ENCODE measurements at regions not wholly inside any gene's neighbourhood (a gene's known extent, or its start where the extent isn't known, plus 50 kb on each side); places are given as distances from the start of the nearest gene placed in this dataset.
"Not testable (repeated sequence)": the region's sequence is repeated elsewhere in the genome, so short reads cannot be mapped to it uniquely, and the experiment has no call there.

DNA sequence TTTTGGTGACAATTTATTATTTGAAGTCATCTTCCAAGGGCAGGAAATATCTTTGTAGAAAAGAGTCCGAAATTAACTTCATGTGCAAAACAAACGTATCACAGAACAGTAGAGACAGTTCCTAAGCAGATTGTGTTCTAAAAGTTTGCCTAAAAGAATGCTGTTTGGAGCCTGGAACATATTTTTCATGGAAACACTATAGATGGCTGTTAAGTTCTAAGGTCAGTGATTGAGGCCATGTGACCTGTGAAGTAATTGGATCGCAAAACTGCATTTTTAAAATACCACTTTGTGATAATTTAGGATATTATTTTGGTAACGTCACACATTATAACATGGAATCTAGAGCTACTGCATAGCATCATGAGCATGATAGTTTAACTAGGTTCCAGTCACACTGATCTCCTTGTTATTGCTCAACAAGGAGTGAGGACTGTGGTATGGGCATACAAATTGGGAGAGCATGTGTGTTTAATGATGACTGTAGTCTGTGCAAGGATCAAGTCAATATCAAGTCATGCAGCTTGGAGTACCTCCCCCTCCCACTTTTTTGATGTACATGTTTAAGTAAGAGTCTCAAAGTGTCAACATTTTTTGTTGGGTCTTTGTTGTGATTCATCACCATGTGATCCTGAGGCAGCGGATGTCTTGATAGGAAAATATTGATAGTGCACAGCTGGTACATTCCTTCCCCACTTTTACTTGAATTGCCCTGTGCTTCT lies 609.3 kb upstream of the CITED2 start:
- DNase-seq (ENCODE audit: low spot score): no peak
- TF ChIP-seq, protein P1, sequence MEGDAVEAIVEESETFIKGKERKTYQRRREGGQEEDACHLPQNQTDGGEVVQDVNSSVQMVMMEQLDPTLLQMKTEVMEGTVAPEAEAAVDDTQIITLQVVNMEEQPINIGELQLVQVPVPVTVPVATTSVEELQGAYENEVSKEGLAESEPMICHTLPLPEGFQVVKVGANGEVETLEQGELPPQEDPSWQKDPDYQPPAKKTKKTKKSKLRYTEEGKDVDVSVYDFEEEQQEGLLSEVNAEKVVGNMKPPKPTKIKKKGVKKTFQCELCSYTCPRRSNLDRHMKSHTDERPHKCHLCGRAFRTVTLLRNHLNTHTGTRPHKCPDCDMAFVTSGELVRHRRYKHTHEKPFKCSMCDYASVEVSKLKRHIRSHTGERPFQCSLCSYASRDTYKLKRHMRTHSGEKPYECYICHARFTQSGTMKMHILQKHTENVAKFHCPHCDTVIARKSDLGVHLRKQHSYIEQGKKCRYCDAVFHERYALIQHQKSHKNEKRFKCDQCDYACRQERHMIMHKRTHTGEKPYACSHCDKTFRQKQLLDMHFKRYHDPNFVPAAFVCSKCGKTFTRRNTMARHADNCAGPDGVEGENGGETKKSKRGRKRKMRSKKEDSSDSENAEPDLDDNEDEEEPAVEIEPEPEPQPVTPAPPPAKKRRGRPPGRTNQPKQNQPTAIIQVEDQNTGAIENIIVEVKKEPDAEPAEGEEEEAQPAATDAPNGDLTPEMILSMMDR (IDR thresholded peaks at IDR 0.05; ENCODE audit: extremely low read depth, insufficient read depth, missing control alignments): no peak
- in situ Hi-C loops (cut with MboI; ENCODE audit: low pct_unique_long_range_greater_than_20kb, low sequenced_read_pairs, unreplicated experiment): no loop called here

DNA sequence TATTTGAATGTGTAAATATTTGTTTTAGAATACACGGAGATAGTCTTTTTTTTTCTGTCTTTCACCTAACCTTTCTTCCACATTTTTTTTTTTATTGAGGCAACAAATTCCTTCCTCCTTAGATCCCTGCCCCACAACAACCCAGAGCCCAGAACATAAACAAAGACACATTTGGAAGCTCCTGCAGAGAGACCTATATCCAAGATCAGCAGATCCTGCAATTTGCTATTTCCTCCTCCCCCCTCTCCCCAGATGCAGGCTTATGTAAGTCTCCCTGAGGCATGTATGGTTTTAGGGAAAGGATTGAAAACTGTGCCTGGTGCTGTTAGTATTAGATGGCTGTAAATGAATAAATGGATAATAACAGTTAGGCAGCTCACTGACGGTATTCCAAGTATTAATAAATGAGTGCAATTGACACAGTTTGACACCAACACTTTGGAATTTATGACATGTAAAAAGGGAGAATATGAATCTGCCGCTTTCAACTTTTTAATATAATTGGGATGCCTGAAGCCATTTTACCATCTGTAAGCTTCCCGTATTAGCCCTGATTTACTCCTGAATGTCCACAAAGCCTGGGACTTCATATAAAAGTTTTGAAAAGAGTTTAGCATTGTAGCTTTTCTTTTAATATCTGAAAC lies 608.3 kb upstream of the CITED2 start:
- no peak for DNase-seq (ENCODE audit: low spot score)
- TF ChIP-seq, protein P1 (IDR thresholded peaks at IDR 0.05; ENCODE audit: extremely low read depth, insufficient read depth, missing control alignments): no peak
- in situ Hi-C loops (cut with MboI; ENCODE audit: low pct_unique_long_range_greater_than_20kb, low sequenced_read_pairs, unreplicated experiment): no loop called here

DNA sequence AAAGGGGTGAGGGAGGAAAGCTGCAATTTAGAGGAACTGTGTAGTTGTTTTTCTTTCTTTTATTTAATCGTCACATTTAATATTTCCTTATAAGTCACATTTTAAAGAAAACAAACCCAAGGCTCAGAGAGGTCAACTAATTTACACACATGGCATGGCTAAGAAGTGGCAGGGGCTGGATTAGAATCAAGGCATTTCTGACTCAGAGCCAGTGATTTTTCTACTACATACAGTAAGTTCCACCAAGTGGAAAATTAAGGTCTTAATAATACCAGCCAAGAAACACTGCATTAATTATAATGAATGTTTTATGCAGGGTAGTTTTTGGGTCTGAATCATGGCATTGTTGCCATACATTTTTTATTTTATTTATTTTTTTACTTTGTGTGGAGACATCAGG lies 607.7 kb upstream of the CITED2 start:
- no peak for DNase-seq (ENCODE audit: low spot score)
- TF ChIP-seq, protein P1 (IDR thresholded peaks at IDR 0.05; ENCODE audit: extremely low read depth, insufficient read depth, missing control alignments): no peak
- in situ Hi-C loops (cut with MboI; ENCODE audit: low pct_unique_long_range_greater_than_20kb, low sequenced_read_pairs, unreplicated experiment): no loop called here

DNA sequence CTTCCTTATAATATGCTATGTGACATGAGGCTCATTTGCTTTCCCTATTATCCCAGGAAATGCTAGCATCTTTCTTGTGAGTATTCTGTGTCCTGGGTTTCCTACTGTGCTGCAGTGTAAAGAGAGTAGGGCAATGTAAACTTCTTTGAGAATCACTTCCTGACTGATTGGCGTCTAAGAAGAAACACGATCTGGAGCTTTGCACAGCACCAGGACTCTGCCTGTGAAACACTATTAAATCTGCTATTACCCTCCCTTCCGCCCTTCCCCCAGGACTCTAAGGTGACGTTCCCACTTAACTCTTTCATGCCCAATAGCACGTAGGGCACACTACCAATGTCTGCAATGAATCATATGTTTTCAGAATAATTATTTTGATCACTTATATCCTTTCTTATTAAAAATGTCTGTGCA lies 607.3 kb upstream of the CITED2 start:
- in situ Hi-C loops (cut with MboI; ENCODE audit: low pct_unique_long_range_greater_than_20kb, low sequenced_read_pairs, unreplicated experiment): no loop called here
- TF ChIP-seq, protein P1 (IDR thresholded peaks at IDR 0.05; ENCODE audit: extremely low read depth, insufficient read depth, missing control alignments): no peak
- no peak for DNase-seq (ENCODE audit: low spot score)

DNA sequence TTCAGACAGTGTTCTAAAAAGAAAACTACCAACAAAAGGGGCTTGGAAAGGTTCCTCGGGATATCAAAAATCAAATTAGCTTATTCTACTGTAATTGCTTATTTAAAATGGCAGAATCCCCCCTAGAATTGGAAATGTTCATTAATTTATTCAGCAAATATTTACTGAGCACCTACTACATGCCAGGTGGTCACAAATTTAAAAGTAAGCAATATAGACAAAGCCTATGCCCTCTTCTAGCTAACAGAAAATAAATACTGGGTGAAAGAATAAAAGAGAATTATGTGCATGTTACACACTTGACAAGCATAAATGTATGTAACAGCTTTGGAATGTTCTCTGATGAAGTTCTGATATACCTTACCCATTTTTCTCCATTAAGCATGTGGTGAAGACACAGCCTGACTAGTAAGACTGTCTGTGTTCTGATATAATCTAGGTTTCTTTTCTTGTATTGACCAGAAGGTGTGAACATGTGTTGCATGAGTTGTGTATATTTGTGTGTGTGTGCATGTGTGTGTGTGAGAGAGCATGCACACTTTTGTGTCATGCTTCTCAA lies 606.7 kb upstream of the CITED2 start:
- TF ChIP-seq, protein P1 (IDR thresholded peaks at IDR 0.05; ENCODE audit: extremely low read depth, insufficient read depth, missing control alignments): no peak
- in situ Hi-C loops (cut with MboI; ENCODE audit: low pct_unique_long_range_greater_than_20kb, low sequenced_read_pairs, unreplicated experiment): no loop called here
- no peak for DNase-seq (ENCODE audit: low spot score)

DNA sequence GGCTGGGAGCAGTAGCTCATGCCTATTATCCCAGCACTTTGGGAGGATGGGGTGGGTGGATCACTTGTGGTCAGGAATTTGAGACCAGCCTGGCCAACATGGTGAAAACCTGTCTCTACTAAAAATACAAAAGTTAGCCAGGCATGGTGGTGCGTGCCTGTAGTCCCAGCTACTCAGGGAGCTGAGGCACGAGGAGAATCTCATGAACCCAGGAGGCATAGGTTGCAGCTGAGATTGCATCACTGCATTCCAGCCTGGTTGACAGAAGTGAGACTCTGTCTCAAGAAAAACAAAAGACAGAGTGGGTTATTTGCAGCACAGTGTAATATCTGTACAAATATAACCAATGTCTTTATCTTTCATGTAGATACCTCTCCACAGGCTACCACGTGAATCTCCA lies 606.2 kb upstream of the CITED2 start:
- DNase-seq (ENCODE audit: low spot score); in situ Hi-C loops (cut with MboI; ENCODE audit: low pct_unique_long_range_greater_than_20kb, low sequenced_read_pairs, unreplicated experiment): not testable (repeated sequence)
